Muscle layer of duodenum (tissue), 2 donors: ENCODE measurements at regions not wholly inside any gene's neighbourhood (a gene's known extent, or its start where the extent isn't known, plus 50 kb on each side); places are given as distances from the start of the nearest gene placed in this dataset.

Experiments used
- H3K27ac ChIP-seq: one replicate; pipeline ENCODE4 v1.7.0; 2013; ENCODE audit warnings: mild to moderate bottlenecking, low read length
- H3K27me3 ChIP-seq: one replicate; pipeline ENCODE4 v1.7.0; 2013; ENCODE audit warnings: low read depth, mild to moderate bottlenecking, control low read depth, low read length
- H3K36me3 ChIP-seq, 2 donors: one replicate each; pipeline ENCODE4 v1.7.0; 2013; ENCODE audit warnings: low read length in 2 of 2, control low read depth in 1 of 2, mild to moderate bottlenecking in 1 of 2; ENCODE audit not compliant: insufficient read depth in 2 of 2, control insufficient read depth in 1 of 2
- H3K4me1 ChIP-seq, 2 donors: one replicate each; pipeline ENCODE4 v1.7.0; 2013; ENCODE audit warnings: low read length in 2 of 2, mild to moderate bottlenecking in 2 of 2, control low read depth in 1 of 2, moderate library complexity in 1 of 2; ENCODE audit not compliant: insufficient read depth in 2 of 2, control insufficient read depth in 1 of 2
- H3K4me3 ChIP-seq, 2 donors: one replicate each; pipeline ENCODE4 v1.7.0; 2013; ENCODE audit warnings: low read length in 2 of 2, low read depth in 1 of 2, mild to moderate bottlenecking in 1 of 2
- H3K9me3 ChIP-seq, 2 donors: one replicate each; pipeline ENCODE4 v1.7.0; 2013; ENCODE audit warnings: low read length in 2 of 2, control low read depth in 1 of 2, mild to moderate bottlenecking in 1 of 2; ENCODE audit not compliant: control insufficient read depth in 1 of 2
- donor health status: healthy.

DNA sequence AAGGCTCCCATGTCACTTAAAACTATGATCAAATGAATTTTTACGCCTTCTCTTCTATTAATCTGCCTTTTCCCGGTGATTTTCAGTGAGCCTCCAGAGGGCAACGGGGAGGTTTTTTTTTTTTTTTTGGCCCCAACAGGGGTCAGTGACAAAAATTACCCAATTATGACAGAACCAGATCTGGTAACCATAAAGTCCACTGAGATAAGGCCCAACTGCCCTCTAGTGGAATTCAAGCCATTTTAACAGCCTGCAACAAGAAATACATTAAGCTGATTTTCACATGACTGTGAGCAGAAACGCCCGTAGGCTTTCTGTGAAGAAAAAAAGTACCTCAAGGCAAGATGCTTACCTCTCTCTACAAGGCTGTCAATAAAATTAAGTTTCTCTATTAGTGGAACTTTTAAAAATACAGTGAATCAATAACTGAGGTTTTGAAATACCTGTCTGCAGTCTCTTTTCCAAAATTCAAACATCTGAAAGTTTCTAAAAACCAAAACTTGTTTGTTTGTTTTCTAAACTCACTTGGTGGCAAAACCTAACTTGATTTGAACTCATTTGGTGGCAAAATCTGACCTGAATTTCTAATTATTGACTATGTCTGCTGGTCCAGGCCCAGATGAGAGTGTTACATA lies 49.7 kb upstream of the FST start:
- Histone ChIP-seq H3K9me3 (no peaks in the 10 kb centered on the region), H3K4me1 (no peaks in the 10 kb centered on the region), H3K36me3 (no peaks in the 10 kb centered on the region), H3K27me3 (no peaks in the 10 kb centered on the region), H3K27ac (no peak overlapping the region), H3K4me3 (no peak overlapping the region)
